HG02571 (cell line): ENCODE measurements at regions not wholly inside any gene's neighbourhood (a gene's known extent, or its start where the extent isn't known, plus 50 kb on each side); places are given as distances from the start of the nearest gene placed in this dataset.

Experiments
- ATAC-seq: cut with Tn5 transposase; IDR thresholded peaks from one replicate; pipeline ENCODE4 v1.9.1; 2021; ENCODE audit warnings: mild to moderate bottlenecking, moderate library complexity; ENCODE audit not compliant: unreplicated experiment

GRCh38 chr2:206368484-206368883 lies 74.8 kb upstream of the ADAM23 start:
- ATAC-seq: no peak

GRCh38 chr2:206368933-206369569 lies 74.3 kb upstream of the ADAM23 start:
- no peak for ATAC-seq

GRCh38 chr2:206375956-206376355 lies 67.4 kb upstream of the ADAM23 start:
- no peak for ATAC-seq

- no peak for ATAC-seq
Observed at GRCh38 chr2:206378835-206379234, 64.5 kb upstream of the ADAM23 start.

GRCh38 chr2:206379266-206379665 lies 64.1 kb upstream of the ADAM23 start:
- ATAC-seq: no peak

- ATAC-seq: no peak
Observed at GRCh38 chr2:206379886-206380285, 63.4 kb upstream of the ADAM23 start.

- ATAC-seq: no peak
Observed at GRCh38 chr2:206381881-206382280, 61.5 kb upstream of the ADAM23 start.

- no peak for ATAC-seq
Observed at GRCh38 chr2:206383669-206384068, 59.7 kb upstream of the ADAM23 start.

- ATAC-seq: no peak
Observed at GRCh38 chr2:206387808-206388207, 55.5 kb upstream of the ADAM23 start.

- no peak for ATAC-seq
Observed at GRCh38 chr2:206388698-206389097, 54.6 kb upstream of the ADAM23 start.

GRCh38 chr2:206389164-206389563 lies 54.2 kb upstream of the ADAM23 start:
- ATAC-seq: no peak

GRCh38 chr2:206390181-206390580 lies 53.2 kb upstream of the ADAM23 start:
- no peak for ATAC-seq

GRCh38 chr2:206392118-206392517 lies 51.2 kb upstream of the ADAM23 start:
- peak; percentile 97 for ATAC-seq
